ENCODE measurements at regions not wholly inside any gene's neighbourhood (a gene's known extent, or its start where the extent isn't known, plus 50 kb on each side); places are given as distances from the start of the nearest gene placed in this dataset.

GRCh38 chr3:176789947-176790346 lies 407.3 kb downstream of the TBL1XR1 start:
- no peaks in the 10 kb centered on the region for H3K36me3 Mint-ChIP-seq (ENCODE audit: low read depth)
- no peak for DNase-seq
- H3K9me3 Mint-ChIP-seq, result peaks cover 7% of the 10 kb centered on the region; the same call in 1 of the 2 replicates
- TF ChIP-seq CTCF (IDR thresholded peaks at IDR 0.05), result no peak
- no peaks in the 10 kb centered on the region for H3K4me1 Mint-ChIP-seq (ENCODE audit: low read depth)
- H3K27ac Mint-ChIP-seq, result no peak overlapping the region
- no peaks in the 10 kb centered on the region; the same call in 1 of the 2 replicates for H3K27me3 Mint-ChIP-seq (ENCODE audit: insufficient read depth)
- H3K4me3 Mint-ChIP-seq, result no peak overlapping the region

- no peaks in the 10 kb centered on the region; the same call in 1 of the 2 replicates for H3K27me3 Mint-ChIP-seq (ENCODE audit: insufficient read depth)
- no peaks in the 10 kb centered on the region for H3K4me1 Mint-ChIP-seq (ENCODE audit: low read depth)
- H3K4me3 Mint-ChIP-seq, result no peak overlapping the region
- no peaks in the 10 kb centered on the region for H3K36me3 Mint-ChIP-seq (ENCODE audit: low read depth)
- H3K27ac Mint-ChIP-seq, result no peak overlapping the region
- peaks cover 7% of the 10 kb centered on the region; the same call in 1 of the 2 replicates for H3K9me3 Mint-ChIP-seq
- no peak for DNase-seq
- TF ChIP-seq CTCF (IDR thresholded peaks at IDR 0.05), result no peak
Observed at GRCh38 chr3:176789281-176789705, 408.0 kb downstream of the TBL1XR1 start.

- no peak for TF ChIP-seq CTCF (IDR thresholded peaks at IDR 0.05)
- no peak for DNase-seq
- Mint-ChIP-seq H3K4me3 (no peak overlapping the region), H3K4me1 (ENCODE audit: low read depth) (no peaks in the 10 kb centered on the region), H3K27me3 (ENCODE audit: insufficient read depth) (no peaks in the 10 kb centered on the region; the same call in 1 of the 2 replicates), H3K36me3 (ENCODE audit: low read depth) (no peaks in the 10 kb centered on the region), H3K27ac (no peak overlapping the region), H3K9me3 (peaks cover 7% of the 10 kb centered on the region; the same call in 1 of the 2 replicates)
Observed at GRCh38 chr3:176787506-176787905, 409.8 kb downstream of the TBL1XR1 start.

- Mint-ChIP-seq H3K36me3 (ENCODE audit: low read depth) (no peaks in the 10 kb centered on the region), H3K9me3 (peaks cover 7% of the 10 kb centered on the region; the same call in 1 of the 2 replicates), H3K4me1 (ENCODE audit: low read depth) (no peaks in the 10 kb centered on the region), H3K4me3 (no peak overlapping the region), H3K27me3 (ENCODE audit: insufficient read depth) (no peaks in the 10 kb centered on the region; the same call in 1 of the 2 replicates), H3K27ac (no peak overlapping the region)
- no peak for DNase-seq
- TF ChIP-seq CTCF (IDR thresholded peaks at IDR 0.05), result no peak
Observed at GRCh38 chr3:176785171-176785570, 412.1 kb downstream of the TBL1XR1 start.

GRCh38 chr3:176780766-176781165 lies 416.5 kb downstream of the TBL1XR1 start:
- TF ChIP-seq CTCF (IDR thresholded peaks at IDR 0.05), result no peak
- Mint-ChIP-seq H3K27ac (no peak overlapping the region), H3K27me3 (ENCODE audit: insufficient read depth) (no peaks in the 10 kb centered on the region), H3K4me3 (no peak overlapping the region), H3K36me3 (ENCODE audit: low read depth) (no peaks in the 10 kb centered on the region), H3K9me3 (peaks cover 4% of the 10 kb centered on the region; the same call in 1 of the 2 replicates), H3K4me1 (ENCODE audit: low read depth) (no peaks in the 10 kb centered on the region)
- no peak for DNase-seq
